Adrenal gland (tissue), 9 donors: ENCODE measurements at regions not wholly inside any gene's neighbourhood (a gene's known extent, or its start where the extent isn't known, plus 50 kb on each side); places are given as distances from the start of the nearest gene placed in this dataset.
"Not testable (repeated sequence)": the region's sequence is repeated elsewhere in the genome, so short reads cannot be mapped to it uniquely, and the experiment has no call there.

Experiments used
- DNase-seq, 7 donors: peaks; one replicate each; pipeline ENCODE4 v3.0.0-alpha.2; 2019 to 2020
- H3K27ac ChIP-seq, 5 donors: fragments of 200-600 bp; sonication (generic) in 4 of 5; 1 replicate in 3 of 5; 2 replicates in 2 of 5; pipeline versions ENCODE4 v1.5.1 to v1.8.0; 2016 to 2020; ENCODE audit warnings: mild to moderate bottlenecking in 1 of 5
- H3K27me3 ChIP-seq: fragments of 200-600 bp; 2 replicates; pipeline ENCODE4 v1.8.0; 2021
- H3K36me3 ChIP-seq, 2 donors: fragments of 200-600 bp; replicated peaks in 1 of 2; 1 replicate in 1 of 2; 2 replicates in 1 of 2; pipeline versions ENCODE4 v1.5.1 to v1.8.0; 2018 to 2022
- H3K4me1 ChIP-seq, 2 donors: fragments of 200-600 bp; replicated peaks in 1 of 2; 1 replicate in 1 of 2; 2 replicates in 1 of 2; pipeline versions ENCODE4 v1.5.1 to v1.8.0; 2018 to 2021
- H3K4me3 ChIP-seq, 4 donors: fragments of 200-600 bp; sonication (generic) in 3 of 4; one replicate each; pipeline ENCODE4 v1.5.1; 2016 to 2018
- H3K9me3 ChIP-seq, 3 donors: fragments of 200-600 bp; sonication (generic) in 1 of 3; replicated peaks in 1 of 3; 1 replicate in 2 of 3; 2 replicates in 1 of 3; pipeline versions ENCODE4 v1.5.1 to v1.8.0; 2016 to 2021
- POLR2A ChIP-seq, 2 donors: fragments of 450-650 bp; IDR thresholded peaks; one replicate each; pipeline ENCODE4 v1.6.1; 2017; ENCODE audit warnings: antibody characterized with exemption in 2 of 2, mild to moderate bottlenecking in 2 of 2, moderate library complexity in 1 of 2
- WGBS, 4 donors: extraction: QIAGEN DNeasy Blood & Tissue Kit in 2 of 4; methylation state at CpG; one replicate each; pipeline versions ENCODE4 v1.1.5 to v1.1.7; 2013 to 2017; 5-methylcytosine and 5-hydroxymethylcytosine counted together
- intact Hi-C, 2 donors: fragments of 100-400 bp; cut with DNase I; formaldehyde crosslinking; loops; one replicate each; pipeline versions ENCODE4 v1.14.1 to v1.15.0; 2022 to 2023
- TF ChIP-seq, protein P1 (sequence below), 6 experiments: fragments of 450-650 bp in 4 of 6; fragments of 200-600 bp in 2 of 6; sonication (generic) in 1 of 6; IDR thresholded peaks; 1 replicate in 5 of 6; 2 replicates in 1 of 6; pipeline versions ENCODE4 v1.5.1 to v1.8.0; 2016 to 2021; ENCODE audit warnings: antibody characterized with exemption in 6 of 6, mild to moderate bottlenecking in 2 of 6, moderate library complexity in 1 of 6
- donor health status: healthy with polysubstance abuse.
- donor health status: Bipolar disorder and iron deficiency.
- donor health status: DM: yes; HTN: yes; CAD: no.
- donor health status: DM: no; HTN: no; CAD: no.
- donor health status: DM: no; HTN: no; CAD: no.

- Histone ChIP-seq H3K9me3 (no peaks in the 10 kb centered on the region), H3K27me3 (no peaks in the 10 kb centered on the region), H3K4me3 (no peak overlapping the region), H3K27ac (no peak overlapping the region), H3K36me3 (no peaks in the 10 kb centered on the region), H3K4me1 (peaks cover 16 to 24% of the 10 kb centered on the region in 2 donors)
- TF ChIP-seq POLR2A (IDR thresholded peaks at IDR 0.05), result no peak
- TF ChIP-seq, protein P1, sequence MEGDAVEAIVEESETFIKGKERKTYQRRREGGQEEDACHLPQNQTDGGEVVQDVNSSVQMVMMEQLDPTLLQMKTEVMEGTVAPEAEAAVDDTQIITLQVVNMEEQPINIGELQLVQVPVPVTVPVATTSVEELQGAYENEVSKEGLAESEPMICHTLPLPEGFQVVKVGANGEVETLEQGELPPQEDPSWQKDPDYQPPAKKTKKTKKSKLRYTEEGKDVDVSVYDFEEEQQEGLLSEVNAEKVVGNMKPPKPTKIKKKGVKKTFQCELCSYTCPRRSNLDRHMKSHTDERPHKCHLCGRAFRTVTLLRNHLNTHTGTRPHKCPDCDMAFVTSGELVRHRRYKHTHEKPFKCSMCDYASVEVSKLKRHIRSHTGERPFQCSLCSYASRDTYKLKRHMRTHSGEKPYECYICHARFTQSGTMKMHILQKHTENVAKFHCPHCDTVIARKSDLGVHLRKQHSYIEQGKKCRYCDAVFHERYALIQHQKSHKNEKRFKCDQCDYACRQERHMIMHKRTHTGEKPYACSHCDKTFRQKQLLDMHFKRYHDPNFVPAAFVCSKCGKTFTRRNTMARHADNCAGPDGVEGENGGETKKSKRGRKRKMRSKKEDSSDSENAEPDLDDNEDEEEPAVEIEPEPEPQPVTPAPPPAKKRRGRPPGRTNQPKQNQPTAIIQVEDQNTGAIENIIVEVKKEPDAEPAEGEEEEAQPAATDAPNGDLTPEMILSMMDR (IDR thresholded peaks at IDR 0.05), result no peak
- intact Hi-C loops, result loop anchor here in 1 of 2 donors (10.0 kb wide), 1 partner anchor 383 kb away; the partner anchor contains the start of gene OSR1
- no peak for DNase-seq
These were observed 382.3 kb upstream of the NT5C1B start for GRCh38 chr2:18971628-18972027.

- Histone ChIP-seq H3K36me3 (no peaks in the 10 kb centered on the region), H3K4me1 (peaks cover 15 to 18% of the 10 kb centered on the region in 2 donors), H3K9me3 (no peaks in the 10 kb centered on the region), H3K4me3 (no peak overlapping the region), H3K27ac (no peak overlapping the region), H3K27me3 (no peaks in the 10 kb centered on the region)
- TF ChIP-seq, protein P1 (IDR thresholded peaks at IDR 0.05), result no peak
- no peak for TF ChIP-seq POLR2A (IDR thresholded peaks at IDR 0.05)
- WGBS, 4 donors, result 89 to 95% (median 90%) methylated on average over 3 of the region's 3 CpGs
- DNase-seq, result no peak
- intact Hi-C loops, result loop anchor here in 1 of 2 donors (10.0 kb wide), 1 partner anchor 384 kb away; the partner anchor contains the start of gene OSR1
These were observed 381.7 kb upstream of the NT5C1B start for GRCh38 chr2:18971069-18971378.

- WGBS, 4 donors, result 21 to 37% (median 29%) methylated on average over 1 of the region's 1 CpG
- TF ChIP-seq, protein P1 (IDR thresholded peaks at IDR 0.05), result no peak
- TF ChIP-seq POLR2A (IDR thresholded peaks at IDR 0.05), result no peak
- no peak for DNase-seq
- no peaks in the 10 kb centered on the region for H3K9me3 ChIP-seq
- intact Hi-C loops, result no loop called here
- H3K4me1 ChIP-seq, result peaks cover 4 to 5% of the 10 kb centered on the region in 2 donors
- H3K27me3 ChIP-seq, result no peaks in the 10 kb centered on the region
- no peak overlapping the region for H3K4me3 ChIP-seq
- no peak overlapping the region for H3K27ac ChIP-seq
- H3K36me3 ChIP-seq, result no peaks in the 10 kb centered on the region
These were observed 376.8 kb upstream of the NT5C1B start for GRCh38 chr2:18966131-18966530.

DNA sequence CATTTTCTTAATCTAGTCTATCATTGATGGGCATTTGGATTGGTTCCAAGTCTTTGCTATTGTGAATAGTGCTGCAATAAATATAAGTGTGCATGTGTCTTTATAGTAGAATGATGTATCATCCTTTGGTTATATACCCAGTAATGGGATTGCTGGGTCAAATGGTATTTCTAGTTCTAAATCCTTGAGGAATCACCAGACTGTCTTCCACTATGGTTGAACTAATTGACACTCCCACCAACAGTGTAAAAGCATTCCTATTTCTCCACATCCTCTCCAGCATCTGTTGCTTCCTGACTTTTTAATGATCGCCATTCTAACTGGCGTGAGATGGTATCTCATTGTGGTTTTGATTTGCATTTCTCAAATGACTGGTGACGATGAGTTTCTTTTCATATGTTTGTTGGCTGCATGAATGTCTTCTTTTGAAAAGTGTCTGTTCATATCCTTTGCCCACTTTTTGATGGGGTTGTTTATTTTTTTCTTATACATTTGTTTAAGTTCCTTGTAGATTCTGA lies 374.4 kb upstream of the NT5C1B start:
- H3K36me3 ChIP-seq, DNase-seq, H3K9me3 ChIP-seq, H3K27ac ChIP-seq, intact Hi-C loops, H3K27me3 ChIP-seq, H3K4me3 ChIP-seq, H3K4me1 ChIP-seq: not testable (repeated sequence)
- 93 to 100% (median 98%) methylated on average over 3 of the region's 3 CpGs for WGBS, 4 donors

- Histone ChIP-seq H3K36me3 (no peaks in the 10 kb centered on the region), H3K27ac (no peak overlapping the region), H3K27me3 (no peaks in the 10 kb centered on the region), H3K9me3 (no peaks in the 10 kb centered on the region), H3K4me1 (peaks cover 4 to 5% of the 10 kb centered on the region in 2 donors), H3K4me3 (no peak overlapping the region)
- 89 to 94% (median 92%) methylated on average over 14 of the region's 14 CpGs for WGBS, 4 donors
- DNase-seq, result no peak
- intact Hi-C loops, result no loop called here
- no peak for TF ChIP-seq POLR2A (IDR thresholded peaks at IDR 0.05)
- TF ChIP-seq, protein P1 (IDR thresholded peaks at IDR 0.05), result no peak
These were observed 372.6 kb upstream of the NT5C1B start for GRCh38 chr2:18961991-18962421.
